Myocyte (in vitro differentiated cells): ENCODE measurements at regions not wholly inside any gene's neighbourhood (a gene's known extent, or its start where the extent isn't known, plus 50 kb on each side); places are given as distances from the start of the nearest gene placed in this dataset.

Source experiments
- DNase-seq: peaks from one replicate; pipeline ENCODE4 v3.0.0-alpha.2; 2012; ENCODE audit warnings: low read depth

DNA sequence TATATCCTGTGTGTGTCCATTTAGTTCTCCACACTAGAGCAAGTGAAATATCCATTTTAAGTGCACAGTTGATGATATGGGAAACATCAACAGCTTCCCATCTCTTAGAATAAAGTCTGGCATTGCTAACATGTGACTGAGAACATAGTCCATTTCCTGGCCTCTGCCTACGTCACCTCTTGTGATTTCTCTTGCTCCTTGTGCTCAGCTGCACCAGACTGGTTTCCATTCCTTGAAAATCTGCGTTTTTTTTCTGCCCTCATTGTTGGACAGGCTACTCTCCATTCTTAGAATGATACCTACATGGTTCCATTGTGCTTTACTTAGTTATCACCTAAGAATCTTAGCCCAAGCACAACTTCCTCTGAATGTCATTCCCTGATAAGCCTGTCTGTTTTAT is 851.2 kb upstream of the ID2 start:
- no peak for DNase-seq

GRCh38 chr2:7835151-7835550 is 846.7 kb upstream of the ID2 start:
- DNase-seq: no peak

DNA sequence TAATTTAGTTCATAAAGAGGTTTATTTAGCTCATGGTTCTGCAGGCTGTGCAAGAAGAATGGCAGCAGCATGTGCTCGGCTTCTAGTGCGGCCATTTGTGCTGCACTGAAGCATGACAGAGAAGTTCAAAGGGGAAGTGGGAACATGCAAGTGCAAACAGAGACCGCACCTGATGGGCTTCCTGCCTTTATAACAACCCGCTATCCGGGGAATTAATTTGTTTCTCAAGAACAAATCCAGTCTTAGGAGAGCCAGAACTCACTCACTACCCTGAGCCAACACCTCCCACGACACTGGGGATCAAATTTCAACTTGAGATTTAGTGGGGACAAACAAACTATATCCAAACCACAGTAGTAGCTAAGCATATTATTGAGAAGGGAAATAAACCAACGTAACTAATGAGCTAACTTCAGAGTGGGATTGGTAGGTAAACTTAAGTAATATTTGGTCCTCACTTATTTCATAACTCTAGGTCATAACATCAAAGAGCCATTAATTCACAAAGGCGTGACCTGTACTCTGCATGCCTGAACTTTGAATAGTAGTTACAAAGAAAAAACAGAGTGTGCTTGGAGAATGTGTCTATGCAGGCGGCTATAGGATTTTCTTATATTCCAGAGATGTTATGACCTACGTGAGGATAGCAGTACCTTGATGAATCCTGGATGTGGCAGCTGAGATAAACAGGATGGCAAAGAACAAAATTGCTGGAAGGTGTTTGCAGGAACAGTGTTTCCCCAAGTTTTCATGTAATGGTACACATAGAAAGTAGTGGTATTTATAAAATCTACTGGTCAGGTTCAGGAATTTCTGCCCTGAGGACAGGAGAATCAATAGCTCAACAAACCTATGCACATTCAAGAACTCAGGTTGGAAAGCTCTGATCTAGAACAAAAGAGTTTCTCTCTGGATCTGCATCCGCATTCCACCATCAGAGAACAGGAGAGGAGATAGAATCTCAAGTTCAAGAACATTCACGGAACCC is 845.9 kb upstream of the ID2 start:
- DNase-seq: peak; percentile 13

DNA sequence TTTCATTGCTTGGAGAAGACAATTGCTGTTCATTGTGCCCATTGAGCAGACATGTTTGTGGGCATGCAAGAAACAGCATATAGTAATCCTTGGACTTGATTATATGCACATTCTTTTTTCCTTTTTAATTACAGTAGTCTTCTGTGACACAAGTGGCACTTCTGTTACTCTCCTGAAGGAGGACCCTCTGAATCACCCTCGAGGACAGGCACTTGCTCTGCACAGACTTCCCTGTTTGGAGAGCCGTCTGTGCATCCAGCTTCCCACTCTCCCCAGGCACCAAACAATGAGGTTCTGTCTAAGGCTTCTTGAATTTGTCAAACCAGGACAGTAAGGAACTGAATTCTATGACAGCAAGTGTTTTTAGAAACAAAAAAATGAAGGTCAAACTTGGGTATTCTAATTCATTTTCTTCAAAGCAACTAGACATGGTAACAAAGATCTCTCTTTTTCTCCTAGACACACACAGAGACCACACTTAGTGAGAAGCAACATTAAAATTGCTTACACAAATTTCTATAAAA is 844.6 kb upstream of the ID2 start:
- no peak for DNase-seq

DNA sequence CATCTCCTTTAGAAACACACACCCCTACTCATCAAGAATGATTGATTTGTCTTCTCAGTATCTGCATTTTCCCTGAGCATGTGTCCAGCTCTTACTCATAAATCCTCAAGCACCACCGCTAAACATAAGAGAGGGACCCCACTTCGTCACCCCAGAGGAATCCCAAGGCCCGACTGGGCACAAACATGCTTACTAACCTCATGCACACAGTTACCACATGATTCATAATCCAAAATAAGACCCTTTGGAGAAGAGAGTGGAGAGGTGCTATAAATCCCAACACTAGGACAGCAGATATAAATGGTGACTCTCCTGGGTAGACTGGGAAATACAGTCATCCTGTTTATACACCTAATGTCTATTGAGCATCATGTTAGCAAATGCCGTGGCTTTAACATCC is 843.2 kb upstream of the ID2 start:
- peak; percentile 68 for DNase-seq

DNA sequence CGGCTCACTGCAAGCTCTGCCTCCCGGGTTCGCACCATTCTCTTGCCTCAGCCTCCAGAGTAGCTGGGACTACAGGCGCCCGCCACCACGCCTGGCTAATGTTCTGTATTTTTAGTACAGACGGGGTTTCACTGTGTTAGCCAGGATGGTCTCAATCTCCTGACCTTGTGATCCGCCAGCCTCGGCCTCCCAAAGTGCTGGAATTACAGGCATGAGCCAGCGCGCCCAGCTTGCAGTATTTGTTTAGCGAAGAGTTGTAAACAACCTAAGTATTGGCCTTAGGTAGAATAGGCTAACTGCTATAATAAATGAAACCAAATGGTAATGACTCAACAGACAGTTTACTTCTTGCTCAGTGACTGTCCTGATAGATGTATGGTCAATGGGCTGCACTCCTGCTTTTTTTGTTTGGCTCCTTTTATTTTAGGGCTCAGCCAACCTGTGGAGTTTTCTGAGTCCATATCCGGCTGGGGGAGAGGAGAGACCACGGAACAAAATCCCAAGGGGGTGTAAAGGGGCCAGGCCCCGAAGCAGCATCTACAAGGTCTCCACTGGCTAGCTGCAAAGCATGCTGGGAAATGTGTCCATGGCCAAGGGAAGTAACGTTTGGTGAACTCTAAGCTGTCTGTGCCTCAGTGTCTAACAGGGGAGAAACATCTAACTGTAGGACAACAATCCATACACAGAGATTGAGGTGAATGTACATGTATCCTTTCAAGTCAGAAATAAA is 841.0 kb upstream of the ID2 start:
- DNase-seq: no peak

DNA sequence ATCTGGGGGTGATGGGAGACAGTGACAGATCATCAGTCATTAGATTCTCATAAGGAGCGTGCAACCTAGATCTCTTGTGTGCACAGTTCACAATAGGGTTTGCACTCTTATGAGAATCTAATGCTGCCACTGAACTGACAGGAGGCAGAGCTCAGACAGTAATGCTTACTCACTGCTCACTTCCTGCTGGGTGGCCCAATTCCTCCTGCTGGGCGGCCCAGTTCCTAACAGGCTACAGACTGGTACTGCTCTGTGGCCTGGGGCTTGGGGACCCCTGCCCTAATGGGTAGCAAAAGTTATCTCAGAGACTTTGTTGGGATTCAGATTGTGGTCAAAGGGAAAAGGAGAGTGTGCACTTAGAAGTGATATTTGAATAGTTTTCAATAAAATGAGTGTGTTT is 840.1 kb upstream of the ID2 start:
- no peak for DNase-seq

DNA sequence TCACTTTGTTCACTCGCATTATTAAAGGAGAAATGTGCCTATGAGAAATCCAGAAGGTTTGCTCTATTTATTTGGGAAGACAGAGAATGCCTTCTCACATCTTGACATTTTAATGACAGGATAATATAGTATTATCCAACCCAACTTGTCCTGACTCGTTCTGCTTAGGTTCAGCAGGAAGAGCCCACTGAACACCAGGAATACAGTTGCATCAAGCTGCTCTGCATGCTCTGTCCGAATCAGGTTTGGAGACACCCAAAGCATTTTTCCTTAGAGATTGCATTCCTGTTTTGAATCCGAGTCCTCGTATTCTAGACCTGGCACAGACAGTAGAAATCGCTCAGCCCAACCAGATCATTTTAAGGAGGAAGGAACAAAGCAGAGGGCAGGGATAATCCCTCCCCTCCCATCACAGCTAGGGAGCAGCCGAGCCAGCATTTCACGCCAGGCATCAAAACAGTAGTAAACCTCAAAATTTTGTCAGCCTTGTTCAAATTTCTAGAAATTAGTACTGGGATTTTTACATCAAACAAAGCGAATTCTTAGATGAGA is 837.4 kb upstream of the ID2 start:
- DNase-seq: no peak

- DNase-seq: peak; percentile 51
Measured at GRCh38 chr2:7845332-7845731, 836.5 kb upstream of the ID2 start.

DNA sequence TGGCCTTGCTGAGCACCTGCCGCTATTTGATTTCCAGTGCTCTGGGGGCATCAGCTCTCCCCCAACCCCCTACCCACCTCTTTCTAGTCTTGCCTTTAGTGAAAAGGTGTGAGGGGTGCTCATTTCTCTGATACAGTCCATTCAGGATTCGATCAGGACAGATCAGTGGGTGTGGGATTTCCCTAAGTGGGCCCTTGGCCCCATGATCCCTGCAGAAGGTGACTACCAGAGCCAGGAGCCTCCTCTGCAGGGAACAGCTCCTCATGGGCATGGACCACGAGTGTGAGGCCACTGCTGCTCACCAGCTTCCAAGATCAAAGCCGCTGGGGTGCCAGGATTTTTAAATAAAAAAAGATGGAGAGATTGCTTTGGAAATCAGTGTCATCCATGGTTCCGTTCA is 835.2 kb upstream of the ID2 start:
- DNase-seq: no peak

DNA sequence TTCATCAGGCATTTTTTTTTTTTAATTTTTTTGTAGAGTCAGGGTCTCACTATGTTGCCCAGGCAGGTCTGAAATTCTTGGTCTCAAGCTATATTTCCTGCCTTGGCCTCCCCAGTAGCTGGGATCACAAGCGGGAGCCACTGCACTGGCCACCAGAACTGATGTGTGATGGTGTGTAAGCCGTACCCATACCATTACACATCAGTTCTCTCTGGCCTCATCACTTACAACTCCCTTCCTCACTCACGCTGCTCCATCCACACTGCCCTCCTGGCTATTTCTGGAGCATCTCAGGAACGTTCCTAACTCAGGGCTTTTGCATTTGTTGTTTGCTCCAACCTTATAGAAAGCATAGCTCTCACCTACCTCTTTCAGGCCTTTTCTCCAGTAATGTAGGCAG is 834.5 kb upstream of the ID2 start:
- DNase-seq: no peak

- no peak for DNase-seq
Measured at GRCh38 chr2:7849027-7849426, 832.8 kb upstream of the ID2 start.

- DNase-seq: no peak
Measured at GRCh38 chr2:7849531-7849930, 832.3 kb upstream of the ID2 start.

DNA sequence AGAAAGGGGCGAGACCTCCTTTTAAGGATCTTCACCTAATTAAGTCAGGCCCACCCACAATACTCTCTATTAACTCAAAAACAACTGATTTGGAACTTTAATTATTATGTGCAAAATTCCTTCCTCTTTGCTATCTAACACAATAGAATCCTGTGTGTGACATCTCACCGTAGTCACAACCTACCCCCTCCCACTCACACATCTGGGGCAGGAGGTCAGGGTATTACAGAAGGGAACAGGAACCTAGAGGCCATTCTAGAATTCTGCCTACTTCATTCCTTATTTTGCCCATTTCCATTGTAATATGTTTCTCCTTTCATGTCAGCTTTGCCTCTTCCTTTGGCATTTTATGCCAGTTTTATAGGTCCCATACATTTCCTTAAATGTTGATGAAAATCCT is 829.3 kb upstream of the ID2 start:
- DNase-seq: no peak

DNA sequence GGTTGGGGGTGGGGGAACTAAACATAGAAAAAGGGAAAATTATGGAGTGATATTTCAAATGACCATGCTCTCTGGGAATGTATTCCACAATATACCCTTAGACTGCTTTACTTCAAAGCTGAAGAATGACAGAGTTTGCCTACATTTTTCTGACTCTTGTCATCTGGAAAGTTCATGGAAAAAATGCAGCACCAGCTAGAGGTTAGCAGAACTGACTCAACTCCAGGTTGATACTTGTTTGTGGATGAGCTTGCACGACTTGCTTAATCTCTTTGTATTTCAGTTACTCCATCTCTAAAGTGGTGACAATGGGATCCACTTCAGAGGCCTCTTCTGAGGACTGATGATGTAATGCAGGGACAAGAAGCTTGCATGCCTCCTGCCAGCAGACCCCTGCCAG is 824.0 kb upstream of the ID2 start:
- DNase-seq: no peak

GRCh38 chr2:7858624-7859023 is 823.2 kb upstream of the ID2 start:
- DNase-seq: no peak

DNA sequence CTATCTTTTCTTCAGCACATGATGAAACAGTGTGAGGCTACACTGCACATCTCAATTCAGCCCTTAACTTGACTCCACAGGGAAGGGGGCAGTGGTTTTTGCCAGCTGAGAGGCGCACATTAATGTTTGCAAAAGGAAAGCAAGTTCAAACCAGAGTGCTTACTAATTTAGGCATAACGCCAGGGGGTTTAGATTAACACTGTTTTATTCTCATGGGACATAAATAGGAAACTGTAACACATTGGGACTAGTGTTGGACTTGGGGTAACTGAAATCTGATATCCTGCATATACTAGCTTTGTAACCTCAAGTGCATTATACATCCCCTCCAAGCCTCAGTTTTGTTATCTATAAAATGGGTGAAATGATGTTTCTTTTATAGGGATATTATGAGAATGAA is 821.2 kb upstream of the ID2 start:
- DNase-seq: no peak

GRCh38 chr2:7861910-7862702 is 819.8 kb upstream of the ID2 start:
- no peak for DNase-seq

- no peak for DNase-seq
Measured at GRCh38 chr2:7866104-7866503, 815.8 kb upstream of the ID2 start.

- no peak for DNase-seq
Measured at GRCh38 chr2:7866825-7867224, 815.0 kb upstream of the ID2 start.

DNA sequence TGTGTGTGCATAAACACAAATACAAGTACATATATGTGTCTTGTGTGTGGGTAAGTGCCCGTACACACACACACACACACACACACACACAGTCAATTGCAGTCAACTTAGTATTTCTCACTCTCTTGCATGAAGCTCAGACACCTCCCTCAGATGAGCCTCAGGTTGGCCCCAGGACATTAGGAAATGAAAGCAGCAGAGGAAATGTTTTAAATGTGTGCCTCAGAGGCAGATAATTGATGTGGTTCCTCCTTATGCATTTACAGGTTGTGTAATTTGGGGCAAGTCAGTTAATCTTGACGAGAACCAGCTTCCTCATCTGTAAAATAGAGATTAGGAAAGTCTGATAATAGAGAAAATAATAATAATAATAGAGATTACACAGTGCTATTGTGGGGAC is 814.0 kb upstream of the ID2 start:
- DNase-seq: no peak
